Ovary (tissue), 3 donors: ENCODE measurements at regions not wholly inside any gene's neighbourhood (a gene's known extent, or its start where the extent isn't known, plus 50 kb on each side); places are given as distances from the start of the nearest gene placed in this dataset.

ENCODE experiments used
- CTCF ChIP-seq, 3 donors: fragments of 450-650 bp in 2 of 3; fragments of 200-600 bp in 1 of 3; IDR thresholded peaks; one replicate each; pipeline versions ENCODE4 v1.5.1 to v1.8.0; 2016 to 2022; ENCODE audit warnings: antibody characterized with exemption in 3 of 3, mild to moderate bottlenecking in 1 of 3
- EP300 ChIP-seq: sonication (generic); formaldehyde crosslinking; IDR thresholded peaks from one replicate; pipeline ENCODE4 v1.6.1; 2017; ENCODE audit warnings: antibody characterized with exemption
- POLR2A ChIP-seq: fragments of 450-650 bp; IDR thresholded peaks from one replicate; pipeline ENCODE4 v1.6.1; 2017; ENCODE audit warnings: antibody characterized with exemption, mild to moderate bottlenecking, moderate library complexity
- donor health status: DM: no; HTN: no; CAD: no.

DNA sequence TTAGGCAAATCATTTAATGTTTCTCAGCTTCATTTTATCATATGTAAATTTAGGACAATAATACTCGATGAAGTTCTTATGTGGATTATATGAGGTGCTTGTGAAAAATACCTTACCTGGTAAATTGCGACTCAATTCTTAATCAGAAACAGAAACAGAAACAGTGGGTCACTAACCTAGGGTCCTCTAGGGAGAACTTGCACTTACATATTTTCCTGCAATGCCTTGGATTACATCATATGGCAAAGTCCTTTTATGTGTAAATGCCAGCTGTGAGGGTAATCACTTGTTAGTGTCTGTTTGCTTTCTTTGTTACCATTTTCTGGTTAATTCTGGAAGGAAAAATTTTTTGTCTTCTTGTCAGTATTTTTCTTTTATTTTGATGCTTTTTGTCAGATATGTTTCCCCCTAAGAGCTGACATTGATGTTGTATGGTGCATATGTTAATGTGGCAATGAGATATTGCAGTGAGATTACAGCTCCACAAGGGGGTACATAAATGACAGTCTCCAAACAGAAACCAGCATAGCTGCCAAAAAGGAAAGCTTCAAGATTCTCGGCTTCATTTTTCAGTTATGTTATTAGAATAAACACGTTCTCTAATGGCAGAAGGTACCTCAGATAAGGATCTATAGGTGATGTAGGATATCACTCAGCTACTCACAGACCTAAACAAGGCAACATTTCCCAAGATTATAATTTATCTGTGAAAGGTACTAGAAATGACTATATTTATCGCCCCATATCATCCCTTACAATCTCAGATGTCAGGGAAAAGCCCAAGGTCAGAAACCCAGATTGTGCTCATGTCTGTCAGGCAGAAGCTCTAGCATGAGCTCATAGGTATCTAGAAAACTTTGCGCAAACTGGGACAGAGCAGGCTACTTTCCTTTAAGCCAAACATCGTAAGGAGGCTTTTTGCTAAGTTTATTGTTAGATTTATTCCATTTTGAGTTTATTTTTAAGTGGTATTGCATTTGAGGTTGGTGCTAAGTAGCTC is 119.9 kb downstream of the FASLG start:
- TF ChIP-seq POLR2A (no peak), CTCF (IDR thresholded peaks at IDR 0.05) (no peak), EP300 (no peak)
